BJ (cell line): ENCODE measurements at regions not wholly inside any gene's neighbourhood (a gene's known extent, or its start where the extent isn't known, plus 50 kb on each side); places are given as distances from the start of the nearest gene placed in this dataset.
A peak's percentile ranks its signal among the peaks of the same experiment; 100 is the strongest.

Experiments used
- CTCF ChIA-PET: fragments of 350-600 bp; formaldehyde crosslinking; extraction: SDS; loops from one replicate; lab custom pipeline; 2021; ENCODE audit warnings: antibody characterized with exemption, inconsistent platforms; lab: Yijun Ruan, JAX
- POLR2A ChIA-PET: fragments of 300-600 bp; sonication (Branson Sonifier 250); formaldehyde crosslinking; extraction: SDS; loops from one replicate; lab custom pipeline; 2021; ENCODE audit warnings: antibody characterized with exemption; lab: Charles Lee
- DNase-seq: peaks from one replicate; pipeline ENCODE4 v3.0.0-alpha.2; 2011; ENCODE audit warnings: low read depth
- H3K27me3 ChIP-seq: 2 replicates; pipeline ENCODE4 v1.6.0; 2011; ENCODE audit warnings: low read length; ENCODE audit not compliant: control insufficient read depth, insufficient read depth
- H3K36me3 ChIP-seq: 2 replicates; pipeline ENCODE4 v1.5.1; 2011; ENCODE audit warnings: low read length; ENCODE audit not compliant: control insufficient read depth, insufficient read depth
- H3K4me3 ChIP-seq: 2 replicates; pipeline ENCODE4 v1.5.1; 2011; ENCODE audit warnings: low read depth, mild to moderate bottlenecking, control low read depth, low read length
- CTCF ChIP-seq: IDR thresholded peaks from 2 replicates; pipeline ENCODE4 v1.5.1; 2011; ENCODE audit warnings: low read depth, mild to moderate bottlenecking, control low read depth, inconsistent platforms, low read length, moderate library complexity; ENCODE audit not compliant: insufficient read depth

- ChIA-PET CTCF (no interaction called here), POLR2A (interaction anchor here (0.7 kb wide), 1 partner anchor 10 kb away, joined by 3 read pairs; no protein-coding TSS in a partner anchor)
- Histone ChIP-seq H3K4me3 (no peak overlapping the region), H3K36me3 (no peaks in the 10 kb centered on the region), H3K27me3 (no peaks in the 10 kb centered on the region)
- TF ChIP-seq CTCF, result no peak
- peak; percentile 42 for DNase-seq
Measured at GRCh38 chr7:84354866-84355265, 160.3 kb upstream of the SEMA3A start.

- no peak for TF ChIP-seq CTCF
- Histone ChIP-seq H3K4me3 (no peak overlapping the region), H3K27me3 (no peaks in the 10 kb centered on the region), H3K36me3 (no peaks in the 10 kb centered on the region)
- ChIA-PET CTCF (no interaction called here), POLR2A (no interaction called here)
- DNase-seq, result no peak
Measured at GRCh38 chr7:84354030-84354429, 159.4 kb upstream of the SEMA3A start.

GRCh38 chr7:84339306-84339705 lies 144.7 kb upstream of the SEMA3A start:
- ChIA-PET POLR2A (no interaction called here), CTCF (no interaction called here)
- Histone ChIP-seq H3K27me3 (no peaks in the 10 kb centered on the region), H3K4me3 (no peak overlapping the region), H3K36me3 (no peaks in the 10 kb centered on the region)
- no peak for TF ChIP-seq CTCF
- DNase-seq, result no peak

GRCh38 chr7:84337429-84337828 lies 142.8 kb upstream of the SEMA3A start:
- TF ChIP-seq CTCF, result no peak
- no peaks in the 10 kb centered on the region for H3K27me3 ChIP-seq
- no peak for DNase-seq
- no peak overlapping the region for H3K4me3 ChIP-seq
- ChIA-PET CTCF (interaction anchor here (1.5 kb wide), 1 partner anchor 10 kb away, joined by 3 read pairs; no protein-coding TSS in a partner anchor), POLR2A (no interaction called here)
- no peaks in the 10 kb centered on the region for H3K36me3 ChIP-seq

DNA sequence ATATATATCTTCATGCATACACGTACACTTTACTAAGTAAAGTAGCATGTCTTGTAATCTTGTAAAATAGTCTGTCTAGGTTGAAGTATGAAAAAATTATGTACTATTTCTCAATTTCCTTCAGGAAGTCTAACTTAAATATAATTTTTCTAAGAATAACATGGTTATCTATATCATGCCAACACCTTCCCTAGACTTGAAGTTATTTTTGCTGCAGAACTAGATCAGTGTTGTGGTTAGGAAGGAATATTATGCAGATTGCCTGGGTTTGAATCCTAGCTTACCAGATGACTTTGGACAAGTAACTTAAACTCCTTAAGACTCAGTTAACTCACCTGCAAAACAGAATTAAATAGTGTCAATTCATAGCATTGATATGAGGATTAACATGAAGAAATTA lies 142.2 kb upstream of the SEMA3A start:
- DNase-seq, result no peak
- no peak for TF ChIP-seq CTCF
- Histone ChIP-seq H3K36me3 (no peaks in the 10 kb centered on the region), H3K27me3 (no peaks in the 10 kb centered on the region), H3K4me3 (no peak overlapping the region)
- POLR2A ChIA-PET, result no interaction called here
- CTCF ChIA-PET, result no interaction called here
